HCT116 (cell line): ENCODE measurements at regions not wholly inside any gene's neighbourhood (a gene's known extent, or its start where the extent isn't known, plus 50 kb on each side); places are given as distances from the start of the nearest gene placed in this dataset.

Experiments
- ATAC-seq: fragments of 200-7000 bp; cut with Tn5 transposase; 2 replicates; pipeline ENCODE4 v1.9.1; 2020; ENCODE audit warnings: mild to moderate bottlenecking, moderate library complexity
- BruUV-seq: library from RNA; stranded (reverse); fragments of 400-500 nt; replicated peaks from 2 replicates; lab custom pipeline; 2021; lab: Mats Ljungman, UMichigan
- CTCF ChIA-PET: fragments of 300-600 bp; sonication (Branson Sonifier 250); formaldehyde crosslinking; loops from one replicate; lab custom pipeline; 2021; ENCODE audit warnings: antibody characterized with exemption; lab: Charles Lee
- POLR2A ChIA-PET: fragments of 300-600, 350-600 bp; sonication (Branson Sonifier 250); formaldehyde crosslinking; loops from one replicate; lab custom pipeline; 2021; ENCODE audit warnings: antibody characterized with exemption; lab: Charles Lee
- RAD21 ChIA-PET, 2 experiments: fragments of 300-600 bp; sonication (Branson Sonifier 250); formaldehyde crosslinking; loops; one replicate each; lab custom pipeline; 2023; ENCODE audit warnings: low total read pairs in 2 of 2; ENCODE audit not compliant: uncharacterized antibody in 2 of 2, unreplicated experiment in 2 of 2, low non-redundant PET in 1 of 2; lab: Charles Lee
- DNase-seq: peaks from one replicate; pipeline ENCODE4 v3.0.0-alpha.2; 2010; ENCODE audit warnings: low read depth, low spot score
- H2AFZ ChIP-seq: fragments of 200-600 bp; shearing (Covaris generic), sonication (generic); 2 replicates; pipeline ENCODE4 v1.6.1; 2017; ENCODE audit warnings: low read depth, mixed run types, mixed read lengths, antibody characterized with exemption, low read length; ENCODE audit not compliant: poor library complexity, severe bottlenecking
- H3K27ac ChIP-seq: 2 replicates; pipeline ENCODE4 v1.5.1; 2012; ENCODE audit warnings: low read depth, low read length
- H3K27me3 ChIP-seq: fragments of 200-600 bp; sonication (generic); 2 replicates; pipeline ENCODE4 v1.6.1; 2016; ENCODE audit warnings: mixed run types, low read length, mixed read lengths; ENCODE audit not compliant: insufficient read depth
- H3K36me3 ChIP-seq, 2 experiments: fragments of 200-500 bp in 1 of 2; fragments of 200-600 bp in 1 of 2; sonication (Bioruptor generic) in 1 of 2; sonication (generic) in 1 of 2; 2 replicates each; pipeline versions ENCODE4 v1.5.1 to v1.6.1; 2014 to 2016; ENCODE audit warnings: low read length in 2 of 2, inconsistent platforms in 1 of 2, mixed read lengths in 1 of 2, mixed run types in 1 of 2; ENCODE audit not compliant: insufficient read depth in 2 of 2, control insufficient read depth in 1 of 2
- H3K4me1 ChIP-seq, 2 experiments: fragments of 200-600 bp in 1 of 2; sonication (generic) in 1 of 2; 2 replicates each; pipeline versions ENCODE4 v1.5.1 to v1.6.1; 2012 to 2017; ENCODE audit warnings: low read length in 2 of 2, inconsistent platforms in 1 of 2, mild to moderate bottlenecking in 1 of 2, mixed read lengths in 1 of 2, mixed run types in 1 of 2, moderate library complexity in 1 of 2; ENCODE audit not compliant: insufficient read depth in 2 of 2, control insufficient read depth in 1 of 2
- H3K4me2 ChIP-seq: fragments of 200-600 bp; sonication (generic); 2 replicates; pipeline ENCODE4 v1.6.1; 2017; ENCODE audit warnings: mixed run types, low read length, mixed read lengths
- H3K4me3 ChIP-seq, 2 experiments: fragments of 200-600 bp in 1 of 2; sonication (generic) in 1 of 2; replicated peaks in 1 of 2; 2 replicates each; pipeline ENCODE4 v1.5.1; 2011 to 2016; ENCODE audit warnings: low read length in 2 of 2, control low read depth in 1 of 2, low read depth in 1 of 2, mild to moderate bottlenecking in 1 of 2, mixed read lengths in 1 of 2, mixed run types in 1 of 2
- H3K79me2 ChIP-seq: fragments of 200-600 bp; sonication (generic); 2 replicates; pipeline ENCODE4 v1.6.1; 2017; ENCODE audit warnings: mild to moderate bottlenecking, mixed run types, low read length, moderate library complexity, mixed read lengths; ENCODE audit not compliant: insufficient read depth
- H3K9ac ChIP-seq: fragments of 200-600 bp; sonication (generic); 2 replicates; pipeline ENCODE4 v1.6.1; 2016; ENCODE audit warnings: low read length, mixed read lengths
- H3K9me2 ChIP-seq: fragments of 200-600 bp; sonication (generic), shearing (Covaris generic); 2 replicates; pipeline ENCODE4 v1.6.1; 2017; ENCODE audit warnings: mixed run types, mild to moderate bottlenecking, moderate library complexity; ENCODE audit not compliant: insufficient read depth
- H3K9me3 ChIP-seq, 2 experiments: fragments of 200-500 bp in 1 of 2; fragments of 200-600 bp in 1 of 2; sonication (Bioruptor generic) in 1 of 2; sonication (generic) in 1 of 2; 2 replicates each; pipeline ENCODE4 v1.6.1; 2014 to 2017; ENCODE audit warnings: low read length in 2 of 2, mixed read lengths in 2 of 2, inconsistent platforms in 1 of 2, low read depth in 1 of 2, mild to moderate bottlenecking in 1 of 2, mixed run types in 1 of 2, moderate library complexity in 1 of 2; ENCODE audit not compliant: control insufficient read depth in 1 of 2, insufficient read depth in 1 of 2
- H4K20me1 ChIP-seq: fragments of 200-600 bp; sonication (generic), shearing (Covaris generic); 2 replicates; pipeline ENCODE4 v1.6.1; 2017; ENCODE audit warnings: mixed run types, mild to moderate bottlenecking, moderate library complexity; ENCODE audit not compliant: insufficient read depth
- CBX3 ChIP-seq: IDR thresholded peaks from 2 replicates; pipeline ENCODE4 v1.6.1; 2012; ENCODE audit warnings: low read depth
- CEBPB ChIP-seq: IDR thresholded peaks from 2 replicates; pipeline ENCODE4 v1.6.1; 2012; ENCODE audit warnings: low read depth
- CTCF ChIP-seq, 3 experiments: fragments of 200-600 bp in 1 of 3; sonication (generic) in 1 of 3; IDR thresholded peaks in 2 of 3; conservative IDR thresholded peaks in 1 of 3; 2 replicates each; pipeline ENCODE4 v1.5.1; 2012 to 2017; ENCODE audit warnings: low read depth in 2 of 3, low read length in 2 of 3, antibody characterized with exemption in 1 of 3, borderline replicate concordance in 1 of 3, control low read depth in 1 of 3, mild to moderate bottlenecking in 1 of 3, mixed read lengths in 1 of 3, mixed run types in 1 of 3, moderate library complexity in 1 of 3; ENCODE audit not compliant: insufficient read depth in 1 of 3
- EGR1 ChIP-seq: IDR thresholded peaks from 2 replicates; pipeline ENCODE4 v1.6.1; 2012; ENCODE audit warnings: low read depth
- EZH2 ChIP-seq: fragments of 200-600 bp; sonication (generic); IDR thresholded peaks from 2 replicates; pipeline ENCODE4 v1.6.1; 2017; ENCODE audit warnings: antibody characterized with exemption, mixed run types
- REST ChIP-seq: IDR thresholded peaks from 2 replicates; pipeline ENCODE4 v1.6.1; 2012; ENCODE audit warnings: low read depth
- SIN3A ChIP-seq: IDR thresholded peaks from 2 replicates; pipeline ENCODE4 v1.6.1; 2012; ENCODE audit warnings: low read depth
- TCF7L2 ChIP-seq: IDR thresholded peaks from 2 replicates; pipeline ENCODE4 v1.7.0; 2011; ENCODE audit warnings: borderline replicate concordance, inconsistent platforms; ENCODE audit not compliant: insufficient read depth, insufficient read length; ENCODE audit errors: extremely low read depth
- ZBTB33 ChIP-seq: IDR thresholded peaks from 2 replicates; pipeline ENCODE4 v1.6.1; 2011; ENCODE audit warnings: mild to moderate bottlenecking, low read length, moderate library complexity; ENCODE audit not compliant: insufficient replicate concordance; ENCODE audit errors: extremely low read depth
- intact Hi-C: fragments of 100-400 bp; cut with micrococcal nuclease; formaldehyde crosslinking; loops from 2 replicates; pipeline ENCODE4 v1.10.0; 2022

- POLR2A ChIA-PET, result no interaction called here
- no peak for TF ChIP-seq SIN3A
- no peak for TF ChIP-seq TCF7L2
Observed at GRCh38 chr7:153327683-153328082, 568.1 kb downstream of the ACTR3B start.

GRCh38 chr7:153331427-153331826 is 571.9 kb downstream of the ACTR3B start:
- no peak overlapping the region for H3K27ac ChIP-seq
- H3K4me2 ChIP-seq, result no peak overlapping the region
- no TSS peak for BruUV-seq
- H3K9me2 ChIP-seq, result no peaks in the 10 kb centered on the region
- H3K79me2 ChIP-seq, result no peaks in the 10 kb centered on the region
- H3K4me1 ChIP-seq, result no peaks in the 10 kb centered on the region
- H3K9me3 ChIP-seq, result peaks cover 0 to 2% of the 10 kb centered on the region in 2 experiments; a peak in 1 of 4 replicates
- H4K20me1 ChIP-seq, result no peaks in the 10 kb centered on the region
- no peak for TF ChIP-seq CTCF (IDR thresholded peaks at IDR 0.05 in 2 of 3, conservative IDR thresholded peaks at IDR 0.05 in 1 of 3; ENCODE audit: borderline replicate concordance in 1 of 3, insufficient read depth in 1 of 3, low read depth in 2 of 3, low read length in 2 of 3)
- TF ChIP-seq ZBTB33, result no peak
- no peak for TF ChIP-seq CBX3
- TF ChIP-seq EZH2, result no peak
- TF ChIP-seq CEBPB, result no peak
- no peak for TF ChIP-seq REST
- TF ChIP-seq EGR1, result no peak
- DNase-seq, result no peak
- ChIA-PET RAD21 (no interaction called here), POLR2A (no interaction called here), CTCF (no interaction called here)
- no peaks in the 10 kb centered on the region for H3K27me3 ChIP-seq
- H2AFZ ChIP-seq, result no peak overlapping the region
- no peak overlapping the region for H3K4me3 ChIP-seq
- H3K9ac ChIP-seq, result no peak overlapping the region
- intact Hi-C loops, result no loop called here
- H3K36me3 ChIP-seq, result no peaks in the 10 kb centered on the region
- ATAC-seq, result no peak

More at GRCh38 chr7:153327683-153328082, 568.1 kb downstream of the ACTR3B start:
- ChIA-PET RAD21 (no interaction called here), CTCF (no interaction called here)
- Histone ChIP-seq H4K20me1 (no peaks in the 10 kb centered on the region), H3K9ac (no peak overlapping the region), H2AFZ (no peak overlapping the region), H3K9me2 (no peaks in the 10 kb centered on the region), H3K36me3 (no peaks in the 10 kb centered on the region), H3K27me3 (no peaks in the 10 kb centered on the region), H3K4me2 (no peak overlapping the region), H3K9me3 (peaks cover 0 to 2% of the 10 kb centered on the region in 2 experiments; a peak in 1 of 4 replicates), H3K4me3 (no peak overlapping the region), H3K79me2 (no peaks in the 10 kb centered on the region), H3K4me1 (no peaks in the 10 kb centered on the region), H3K27ac (no peak overlapping the region)
- intact Hi-C loops, result no loop called here
- BruUV-seq, result no TSS peak
- ATAC-seq, result no peak
- no peak for DNase-seq
